GM19372 (cell line): ENCODE measurements at regions not wholly inside any gene's neighbourhood (a gene's known extent, or its start where the extent isn't known, plus 50 kb on each side); places are given as distances from the start of the nearest gene placed in this dataset.

Experiments used
- ATAC-seq: cut with Tn5 transposase; IDR thresholded peaks from one replicate; pipeline ENCODE4 v1.9.1; 2021; ENCODE audit warnings: mild to moderate bottlenecking, low read depth, moderate library complexity; ENCODE audit not compliant: unreplicated experiment

DNA sequence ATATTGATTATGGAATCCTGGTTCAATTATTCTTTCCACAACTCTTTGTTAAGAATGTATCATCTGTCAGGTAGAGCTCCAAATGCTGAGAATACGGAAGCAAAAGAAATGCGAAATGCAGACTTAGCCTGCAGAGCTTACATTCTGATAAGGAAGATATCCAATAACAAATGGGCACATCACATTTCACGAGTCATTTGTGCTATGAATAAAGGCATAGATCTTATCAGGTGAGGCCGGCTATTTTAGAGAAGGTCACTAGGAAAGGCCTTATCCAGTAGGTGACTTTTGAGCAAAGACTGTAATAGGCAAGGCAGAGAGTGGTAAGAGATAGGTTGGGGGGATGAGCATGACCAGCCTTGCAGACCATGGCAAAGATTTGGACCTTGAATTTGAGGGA lies 174.3 kb upstream of the SERPINE2 start:
- ATAC-seq = no peak

DNA sequence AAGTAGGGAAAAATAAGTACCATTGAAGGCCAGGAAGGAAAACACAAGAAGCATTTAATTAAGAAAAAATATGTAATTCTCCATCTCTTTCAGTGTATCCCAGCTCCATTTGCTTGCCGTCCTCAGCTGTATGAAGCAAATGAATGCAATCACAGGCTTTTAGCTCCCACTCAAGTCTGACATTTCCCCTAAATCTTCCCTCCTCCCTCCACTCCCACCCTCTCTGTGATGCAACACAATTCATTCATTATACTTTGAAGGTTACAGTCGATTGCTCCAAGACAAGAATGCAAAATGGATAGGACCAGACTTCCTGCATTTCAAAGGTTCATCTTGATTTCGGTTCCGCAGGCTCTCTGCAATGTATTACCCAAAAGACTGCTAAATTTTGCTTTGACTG lies 172.7 kb upstream of the SERPINE2 start:
- no peak for ATAC-seq

DNA sequence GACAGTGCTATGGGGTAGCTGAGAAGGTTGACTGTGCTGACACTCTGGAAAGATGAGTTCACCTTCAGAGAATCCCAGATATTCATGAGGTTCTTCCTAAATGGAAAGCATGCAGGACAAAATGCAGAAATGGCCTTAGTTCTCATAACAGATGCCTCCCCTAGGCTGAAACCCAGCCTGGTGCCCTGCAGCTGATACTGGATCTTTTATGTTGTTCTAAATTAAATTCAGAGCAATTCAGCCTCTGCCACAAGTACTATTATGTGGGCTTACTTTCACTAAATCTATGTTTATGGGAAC lies 172.0 kb upstream of the SERPINE2 start:
- no peak for ATAC-seq

- no peak for ATAC-seq
These were observed 171.4 kb upstream of the SERPINE2 start for GRCh38 chr2:224210286-224211180.

DNA sequence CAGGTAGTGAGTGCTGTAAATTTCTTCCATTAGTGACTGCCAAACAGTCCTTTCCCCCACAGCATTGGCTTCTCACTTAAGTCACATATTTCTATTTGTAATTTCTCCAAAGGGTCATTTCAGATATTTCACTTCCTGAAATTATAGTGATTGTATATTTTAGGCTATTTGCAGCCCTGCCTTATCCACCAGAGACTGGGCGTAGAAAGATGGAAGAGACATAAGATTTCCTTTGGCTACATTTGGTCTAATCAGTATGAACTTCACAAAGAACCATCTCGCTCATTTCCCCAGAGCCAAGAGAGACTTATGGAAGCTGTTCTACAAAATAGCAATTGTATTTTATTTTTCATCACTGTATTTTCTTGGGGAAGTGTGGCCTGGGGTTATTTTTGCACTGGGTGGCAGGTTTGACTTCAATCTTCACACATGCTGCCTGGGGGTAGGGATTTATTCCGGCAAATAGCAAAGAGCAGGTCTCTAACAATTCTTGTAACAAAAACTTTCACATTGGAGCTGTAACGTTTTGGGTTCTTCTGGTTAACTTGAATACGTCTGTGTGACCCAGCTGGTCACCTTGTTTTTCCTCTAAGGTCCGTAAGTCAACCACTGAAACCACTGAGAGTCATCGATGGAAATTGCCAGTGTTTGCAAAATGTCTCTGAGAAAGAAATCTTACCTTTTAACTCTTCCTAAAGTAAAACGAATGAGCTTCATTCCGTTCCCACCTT lies 170.6 kb upstream of the SERPINE2 start:
- ATAC-seq = no peak

GRCh38 chr2:224208443-224208842 lies 169.4 kb upstream of the SERPINE2 start:
- no peak for ATAC-seq

DNA sequence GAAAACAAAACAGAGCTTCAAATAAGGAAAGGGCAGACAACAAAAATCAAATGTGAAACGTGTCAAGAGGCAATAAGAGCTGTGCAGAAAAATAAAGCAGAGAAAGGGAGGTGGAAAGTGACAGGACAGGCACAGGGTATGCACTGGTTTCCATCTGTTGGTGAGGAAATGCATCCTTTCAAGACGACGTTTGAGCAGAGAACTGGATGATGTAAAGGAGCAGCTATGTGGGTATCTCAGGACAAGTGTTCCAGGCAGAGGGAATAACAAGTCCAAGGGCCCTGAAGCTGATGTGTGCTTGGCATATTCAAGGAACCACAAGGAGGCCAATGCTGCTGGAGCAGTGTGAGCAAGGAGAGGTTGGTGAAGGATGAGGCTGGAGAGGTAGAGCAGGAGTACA lies 168.9 kb upstream of the SERPINE2 start:
- no peak for ATAC-seq

DNA sequence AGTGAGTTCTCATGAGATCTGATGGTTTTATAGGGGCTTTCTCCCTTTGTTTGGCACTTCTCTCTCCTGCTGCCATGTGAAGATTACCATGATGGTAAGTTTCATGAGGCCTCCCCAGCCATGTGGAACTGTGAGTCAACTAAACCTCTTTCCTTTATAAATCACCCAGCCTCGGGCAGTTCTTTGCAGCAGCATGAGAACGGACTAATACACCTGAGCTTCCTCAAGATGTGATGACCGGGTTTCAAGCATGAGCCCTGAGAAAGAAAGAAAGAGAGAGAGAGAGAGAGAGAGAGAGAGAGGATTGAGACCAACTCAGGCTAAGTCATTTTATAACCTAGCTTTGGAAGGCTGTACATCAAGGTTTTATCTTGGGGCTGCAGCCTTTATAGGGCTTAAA lies 167.7 kb upstream of the SERPINE2 start:
- ATAC-seq = no peak

DNA sequence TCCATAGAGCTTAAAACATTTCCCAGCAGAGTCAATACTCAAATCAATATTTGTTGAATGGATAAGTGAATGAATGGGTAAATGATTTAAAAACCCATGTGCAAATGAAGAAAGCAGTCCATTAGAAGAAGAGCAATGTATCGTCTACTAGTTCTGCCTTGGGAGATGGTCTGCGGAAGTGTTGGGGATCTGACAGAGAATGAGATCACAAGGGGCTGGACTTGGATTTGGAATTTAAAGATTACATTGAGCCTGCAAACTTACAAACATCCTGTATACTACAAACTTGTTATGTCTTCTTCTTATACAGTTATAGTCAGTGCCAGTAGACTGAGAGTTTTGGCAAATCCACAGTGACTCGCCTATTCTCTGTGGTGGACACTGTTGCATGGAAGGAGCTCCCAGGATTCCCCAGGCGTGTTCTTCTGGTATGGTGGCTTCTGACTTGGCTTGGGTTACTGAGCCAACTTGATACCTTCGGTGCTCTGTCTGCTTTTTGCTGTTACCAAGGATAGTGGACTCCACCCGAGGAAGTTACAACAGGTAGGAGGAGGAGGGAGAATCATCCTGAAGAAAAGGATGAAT lies 163.3 kb upstream of the SERPINE2 start:
- ATAC-seq = no peak

DNA sequence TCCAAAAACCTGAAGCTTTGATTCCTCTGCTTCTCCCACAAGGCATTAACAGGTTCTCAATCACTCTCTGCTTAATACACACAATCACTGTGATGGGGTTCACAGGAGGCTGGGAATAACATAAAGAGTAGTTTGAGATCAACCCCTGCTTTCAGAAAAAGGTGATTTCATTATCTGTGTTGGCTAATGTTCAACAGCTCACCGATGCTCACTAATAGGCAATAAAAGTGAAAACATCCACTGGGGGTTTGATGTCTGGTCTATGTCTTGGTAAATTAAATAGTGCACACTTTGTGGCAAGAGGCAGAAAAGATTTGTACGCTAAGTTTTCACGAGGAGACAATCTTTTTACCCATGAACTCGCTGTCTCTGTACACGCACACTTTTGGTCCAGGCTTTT lies 159.3 kb upstream of the SERPINE2 start:
- no peak for ATAC-seq

DNA sequence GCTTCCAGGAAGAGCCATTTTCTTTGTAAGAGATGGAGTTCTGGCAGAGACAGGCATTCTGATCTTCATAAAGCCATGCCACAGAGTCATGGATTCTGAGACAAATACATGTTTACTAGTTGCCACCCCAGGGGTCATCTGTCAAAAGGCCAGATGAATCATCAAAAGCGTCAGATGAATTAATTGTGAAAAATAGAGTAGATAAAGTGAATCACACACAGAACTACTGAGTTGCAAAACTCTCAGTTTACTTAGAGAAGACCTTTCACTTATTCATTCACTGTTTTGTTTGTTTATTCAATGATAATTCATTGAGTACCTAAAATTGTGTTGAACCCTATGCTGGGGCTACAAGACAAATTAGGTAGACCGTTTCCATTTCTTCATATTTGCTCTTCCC lies 157.7 kb upstream of the SERPINE2 start:
- no peak for ATAC-seq

DNA sequence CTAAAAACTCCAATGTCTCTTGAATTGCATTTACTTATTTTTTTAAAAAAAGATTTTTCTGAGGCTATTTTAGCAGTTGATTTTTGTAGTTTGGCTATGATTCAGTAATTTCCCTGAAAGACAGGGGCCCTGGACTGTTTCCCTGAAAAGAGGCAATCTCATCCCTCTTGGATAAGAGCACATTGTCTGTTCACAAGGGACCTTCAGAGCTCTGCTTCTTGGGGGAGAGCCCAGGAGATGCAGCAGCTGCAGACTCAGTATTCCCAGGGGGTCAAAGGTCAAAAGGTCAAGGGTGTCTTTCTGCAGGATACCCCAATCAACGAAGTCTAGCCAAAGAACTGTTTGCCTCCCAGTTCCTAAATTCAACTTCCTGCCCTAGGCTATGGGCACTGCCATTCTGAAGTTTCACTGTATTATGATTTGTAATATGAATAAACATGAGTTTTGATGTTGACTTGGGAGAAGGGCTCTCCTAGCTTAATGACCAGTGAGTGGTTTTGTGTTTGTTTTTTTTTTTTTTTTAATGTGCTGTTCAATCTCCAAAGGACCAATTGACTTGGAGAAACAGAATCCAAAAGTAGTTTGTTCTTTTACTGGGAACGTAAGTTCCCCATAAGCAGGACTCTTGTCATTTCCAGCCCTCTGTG lies 157.0 kb upstream of the SERPINE2 start:
- ATAC-seq = no peak

- ATAC-seq = no peak
These were observed 155.1 kb upstream of the SERPINE2 start for GRCh38 chr2:224194161-224194560.

GRCh38 chr2:224191465-224191864 lies 152.4 kb upstream of the SERPINE2 start:
- ATAC-seq = no peak

DNA sequence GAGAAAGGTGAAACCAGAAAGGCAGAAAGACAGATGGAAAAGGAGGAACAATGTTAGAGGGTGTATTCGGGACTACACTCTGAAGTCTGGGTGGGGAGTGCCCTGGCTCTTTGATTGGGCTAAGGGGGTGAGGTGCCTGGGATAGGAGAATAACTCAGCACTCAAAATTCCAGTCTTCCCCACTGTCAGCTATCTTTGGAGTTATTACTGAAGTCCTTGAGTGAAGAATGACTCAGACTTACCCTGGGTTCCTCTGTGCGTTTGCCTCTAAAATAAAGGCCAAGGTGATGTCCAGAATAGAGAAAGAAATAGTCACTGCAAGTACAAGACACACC lies 151.8 kb upstream of the SERPINE2 start:
- ATAC-seq = no peak

- ATAC-seq = no peak
These were observed 151.3 kb upstream of the SERPINE2 start for GRCh38 chr2:224190234-224190935.

DNA sequence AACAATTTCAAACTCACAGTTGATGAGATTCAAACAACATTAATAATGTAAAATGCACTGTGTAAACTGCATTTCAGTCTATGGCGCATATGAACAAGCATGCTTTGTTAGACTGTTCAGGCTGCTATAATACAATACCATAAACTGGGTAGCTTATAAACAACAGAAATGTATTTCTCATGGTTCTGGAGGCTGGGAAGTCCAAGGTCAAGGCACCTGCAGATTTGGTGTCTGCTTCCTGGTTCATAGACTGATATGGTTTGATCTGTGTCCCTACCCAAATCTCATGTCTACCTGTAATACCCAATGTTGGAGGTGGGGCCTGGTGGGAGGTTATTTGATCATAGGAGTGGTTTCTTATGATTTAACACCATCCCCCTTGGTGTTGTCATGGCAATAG lies 148.1 kb upstream of the SERPINE2 start:
- no peak for ATAC-seq

DNA sequence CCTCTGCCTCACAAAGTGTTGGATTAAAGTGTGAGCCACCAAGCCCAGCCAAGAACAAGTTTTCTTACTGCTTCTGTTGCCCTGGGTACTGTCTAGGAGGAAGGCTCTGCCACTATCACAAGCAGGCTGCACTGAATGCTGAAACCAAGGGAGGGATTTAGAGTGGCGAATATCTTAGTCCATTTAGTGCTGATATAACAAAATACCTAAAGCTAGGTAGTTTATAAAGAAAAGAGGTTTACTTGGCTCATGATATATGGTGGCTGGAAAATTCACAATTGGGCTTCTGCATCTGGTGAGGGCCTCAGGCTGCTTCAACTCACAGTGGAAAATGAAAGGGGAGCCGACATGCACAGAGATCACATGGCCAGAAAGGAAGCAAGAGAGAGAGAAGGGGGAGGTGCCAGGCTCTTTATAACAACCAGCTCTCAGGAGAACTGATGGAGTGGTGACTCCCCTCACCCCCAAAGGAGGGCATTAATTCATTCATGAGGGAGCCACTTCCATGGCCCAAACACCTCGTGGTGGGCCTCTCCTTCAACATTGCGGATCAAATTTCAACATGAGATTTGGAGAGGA lies 146.0 kb upstream of the SERPINE2 start:
- no peak for ATAC-seq

DNA sequence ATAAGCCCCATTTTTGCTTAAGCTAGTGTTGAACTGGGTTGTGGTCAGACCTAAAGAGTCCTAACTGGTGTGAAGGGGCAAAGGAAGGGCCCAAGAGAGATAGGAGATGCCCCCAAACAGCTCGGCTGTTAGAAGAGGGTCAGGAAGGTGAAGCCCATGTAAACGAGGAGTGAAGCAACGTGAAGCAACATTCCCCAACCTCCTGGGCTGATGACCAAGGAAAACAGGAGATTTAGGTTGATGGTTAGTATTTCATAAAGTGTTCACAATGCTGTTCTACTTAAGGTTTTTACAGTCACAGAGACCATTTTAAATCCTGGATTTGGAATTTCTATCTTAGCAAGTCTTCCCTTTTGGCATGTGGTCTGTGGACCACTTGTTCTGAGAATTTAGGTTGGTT lies 144.0 kb upstream of the SERPINE2 start:
- no peak for ATAC-seq

GRCh38 chr2:224182498-224182897 lies 143.4 kb upstream of the SERPINE2 start:
- no peak for ATAC-seq
